ENCODE measurements at regions not wholly inside any gene's neighbourhood (a gene's known extent, or its start where the extent isn't known, plus 50 kb on each side); places are given as distances from the start of the nearest gene placed in this dataset.
"Not testable (repeated sequence)": the region's sequence is repeated elsewhere in the genome, so short reads cannot be mapped to it uniquely, and the experiment has no call there.

DNA sequence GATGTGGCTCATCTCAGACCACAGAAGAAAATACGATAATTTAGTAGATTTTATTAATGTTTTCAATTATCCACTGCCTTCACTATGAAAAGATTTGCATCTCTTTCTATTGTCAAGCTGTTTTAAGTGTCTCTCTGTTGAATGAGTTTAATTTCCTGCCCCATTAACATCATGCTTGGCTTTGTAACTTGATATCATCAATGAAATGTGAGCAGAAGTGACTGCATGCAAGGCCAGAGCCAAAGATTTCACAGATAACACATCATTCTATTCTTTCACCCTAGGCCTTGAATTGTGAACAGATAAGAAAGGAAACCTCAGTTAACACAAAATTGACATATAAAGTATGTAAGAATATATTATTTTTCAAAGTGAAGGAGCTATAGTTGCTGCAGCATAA, 986.4 kb upstream of the CDH18 start:
- TF ChIP-seq, protein P1, sequence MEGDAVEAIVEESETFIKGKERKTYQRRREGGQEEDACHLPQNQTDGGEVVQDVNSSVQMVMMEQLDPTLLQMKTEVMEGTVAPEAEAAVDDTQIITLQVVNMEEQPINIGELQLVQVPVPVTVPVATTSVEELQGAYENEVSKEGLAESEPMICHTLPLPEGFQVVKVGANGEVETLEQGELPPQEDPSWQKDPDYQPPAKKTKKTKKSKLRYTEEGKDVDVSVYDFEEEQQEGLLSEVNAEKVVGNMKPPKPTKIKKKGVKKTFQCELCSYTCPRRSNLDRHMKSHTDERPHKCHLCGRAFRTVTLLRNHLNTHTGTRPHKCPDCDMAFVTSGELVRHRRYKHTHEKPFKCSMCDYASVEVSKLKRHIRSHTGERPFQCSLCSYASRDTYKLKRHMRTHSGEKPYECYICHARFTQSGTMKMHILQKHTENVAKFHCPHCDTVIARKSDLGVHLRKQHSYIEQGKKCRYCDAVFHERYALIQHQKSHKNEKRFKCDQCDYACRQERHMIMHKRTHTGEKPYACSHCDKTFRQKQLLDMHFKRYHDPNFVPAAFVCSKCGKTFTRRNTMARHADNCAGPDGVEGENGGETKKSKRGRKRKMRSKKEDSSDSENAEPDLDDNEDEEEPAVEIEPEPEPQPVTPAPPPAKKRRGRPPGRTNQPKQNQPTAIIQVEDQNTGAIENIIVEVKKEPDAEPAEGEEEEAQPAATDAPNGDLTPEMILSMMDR (IDR thresholded peaks at IDR 0.05; ENCODE audit: insufficient read depth, low read length, poor library complexity, severe bottlenecking): no peak
- H3K36me3 ChIP-seq (ENCODE audit: control insufficient read depth, insufficient read depth, low read length): no peaks in the 10 kb centered on the region
- no peak for DNase-seq (ENCODE audit: low read depth)
- H3K27me3 ChIP-seq (ENCODE audit: control insufficient read depth, insufficient read depth, low read length): no peaks in the 10 kb centered on the region
- no peak overlapping the region for H3K4me3 ChIP-seq (ENCODE audit: low read depth, low read length)

DNA sequence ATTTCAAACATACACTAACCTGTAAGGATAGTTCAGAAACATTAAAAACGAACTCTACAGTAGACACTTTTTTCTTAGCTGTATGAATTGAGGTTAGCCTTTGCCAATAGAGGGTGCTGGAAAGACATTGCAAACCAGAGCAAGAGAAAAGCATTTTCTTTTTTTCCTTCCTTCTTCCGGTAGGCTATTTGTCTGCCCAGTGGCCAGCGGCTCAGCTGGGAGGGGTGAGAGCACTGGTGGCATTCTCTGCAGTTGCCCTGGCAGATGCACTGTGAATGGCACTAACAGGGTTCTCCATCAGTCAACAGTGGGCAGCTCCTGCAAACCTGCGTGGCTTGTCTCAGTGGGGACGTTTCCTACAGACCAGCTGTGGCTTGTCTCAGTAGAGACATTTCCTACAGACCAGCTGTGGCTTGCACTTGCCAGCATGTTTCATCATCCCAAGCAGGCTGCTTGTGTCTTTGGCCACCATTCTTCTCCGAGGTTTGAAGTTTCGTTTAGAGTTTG, 984.5 kb upstream of the CDH18 start:
- TF ChIP-seq, protein P1 (IDR thresholded peaks at IDR 0.05; ENCODE audit: insufficient read depth, low read length, poor library complexity, severe bottlenecking): peak; percentile 56

GRCh38 chr5:20959347-20959746, 971.3 kb upstream of the CDH18 start:
- H3K4me3 ChIP-seq (ENCODE audit: low read depth, low read length): no peak overlapping the region
- no peaks in the 10 kb centered on the region for H3K36me3 ChIP-seq (ENCODE audit: control insufficient read depth, insufficient read depth, low read length)
- H3K27me3 ChIP-seq (ENCODE audit: control insufficient read depth, insufficient read depth, low read length): no peaks in the 10 kb centered on the region
- TF ChIP-seq, protein P1 (IDR thresholded peaks at IDR 0.05; ENCODE audit: insufficient read depth, low read length, poor library complexity, severe bottlenecking): no peak
- no peak for DNase-seq (ENCODE audit: low read depth)

More for the DNA sequence above, 984.5 kb upstream of the CDH18 start:
- Histone ChIP-seq H3K27me3 (ENCODE audit: control insufficient read depth, insufficient read depth, low read length) (no peaks in the 10 kb centered on the region), H3K4me3 (ENCODE audit: low read depth, low read length) (peak overlapping the region; percentile 32), H3K36me3 (ENCODE audit: control insufficient read depth, insufficient read depth, low read length) (no peaks in the 10 kb centered on the region)
- DNase-seq (ENCODE audit: low read depth): peak; percentile 9

DNA sequence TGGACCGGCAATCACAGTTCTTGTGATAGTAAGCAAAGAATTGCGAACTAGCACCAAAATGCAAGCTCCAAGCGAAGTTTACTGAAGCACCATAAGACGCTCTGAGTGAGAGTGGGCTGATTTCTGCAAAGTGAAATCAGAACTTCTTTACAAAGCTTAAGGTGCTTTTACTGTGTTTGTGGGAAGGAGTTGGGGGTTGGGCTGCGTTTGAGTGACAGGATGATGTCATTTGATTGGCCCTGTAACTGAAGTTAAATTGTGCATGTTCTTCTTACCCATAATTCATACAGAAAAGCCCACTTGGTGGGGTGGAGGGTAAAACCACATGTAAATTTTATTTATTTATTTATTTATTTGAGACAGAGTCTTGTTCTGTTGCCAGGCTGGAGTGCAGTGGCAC, 970.6 kb upstream of the CDH18 start:
- Histone ChIP-seq H3K27me3 (ENCODE audit: control insufficient read depth, insufficient read depth, low read length) (no peaks in the 10 kb centered on the region), H3K4me3 (ENCODE audit: low read depth, low read length) (no peak overlapping the region), H3K36me3 (ENCODE audit: control insufficient read depth, insufficient read depth, low read length) (no peaks in the 10 kb centered on the region)
- no peak for DNase-seq (ENCODE audit: low read depth)
- TF ChIP-seq, protein P1 (IDR thresholded peaks at IDR 0.05; ENCODE audit: insufficient read depth, low read length, poor library complexity, severe bottlenecking): no peak

GRCh38 chr5:20956134-20956533, 968.1 kb upstream of the CDH18 start:
- TF ChIP-seq, protein P1 (IDR thresholded peaks at IDR 0.05; ENCODE audit: insufficient read depth, low read length, poor library complexity, severe bottlenecking): no peak
- H3K4me3 ChIP-seq (ENCODE audit: low read depth, low read length): no peak overlapping the region

DNA sequence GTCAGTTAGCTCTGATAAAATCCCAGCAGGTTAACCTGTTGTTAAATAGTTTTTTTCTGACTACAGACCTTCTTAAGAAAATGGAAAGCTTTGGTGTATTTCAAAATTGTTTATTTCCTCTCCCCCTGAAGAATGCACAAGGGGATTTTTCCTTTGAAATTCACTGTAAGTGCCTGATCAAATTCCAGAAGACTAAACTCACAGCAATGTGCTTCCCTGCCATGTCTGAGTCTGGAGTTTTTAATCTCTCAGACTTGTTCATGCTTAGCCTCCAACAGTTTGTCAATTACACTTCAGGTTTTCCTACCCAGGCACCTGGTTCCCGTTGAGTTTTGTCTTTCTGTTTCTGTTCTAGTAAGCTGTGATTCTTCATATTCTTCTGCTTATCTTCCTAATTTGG, 961.6 kb upstream of the CDH18 start:
- Histone ChIP-seq H3K36me3 (ENCODE audit: control insufficient read depth, insufficient read depth, low read length) (no peaks in the 10 kb centered on the region), H3K27me3 (ENCODE audit: control insufficient read depth, insufficient read depth, low read length) (no peaks in the 10 kb centered on the region), H3K4me3 (ENCODE audit: low read depth, low read length) (no peak overlapping the region)
- TF ChIP-seq, protein P1 (IDR thresholded peaks at IDR 0.05; ENCODE audit: insufficient read depth, low read length, poor library complexity, severe bottlenecking): no peak
- DNase-seq (ENCODE audit: low read depth): no peak

More at GRCh38 chr5:20956134-20956533, 968.1 kb upstream of the CDH18 start:
- H3K36me3 ChIP-seq (ENCODE audit: control insufficient read depth, insufficient read depth, low read length): no peaks in the 10 kb centered on the region
- no peaks in the 10 kb centered on the region for H3K27me3 ChIP-seq (ENCODE audit: control insufficient read depth, insufficient read depth, low read length)
- no peak for DNase-seq (ENCODE audit: low read depth)

- not testable (repeated sequence) for H3K27me3 ChIP-seq (ENCODE audit: control insufficient read depth, insufficient read depth, low read length); H3K36me3 ChIP-seq (ENCODE audit: control insufficient read depth, insufficient read depth, low read length); DNase-seq (ENCODE audit: low read depth); H3K4me3 ChIP-seq (ENCODE audit: low read depth, low read length)
Measured at GRCh38 chr5:20943183-20943971, 955.4 kb upstream of the CDH18 start.

DNA sequence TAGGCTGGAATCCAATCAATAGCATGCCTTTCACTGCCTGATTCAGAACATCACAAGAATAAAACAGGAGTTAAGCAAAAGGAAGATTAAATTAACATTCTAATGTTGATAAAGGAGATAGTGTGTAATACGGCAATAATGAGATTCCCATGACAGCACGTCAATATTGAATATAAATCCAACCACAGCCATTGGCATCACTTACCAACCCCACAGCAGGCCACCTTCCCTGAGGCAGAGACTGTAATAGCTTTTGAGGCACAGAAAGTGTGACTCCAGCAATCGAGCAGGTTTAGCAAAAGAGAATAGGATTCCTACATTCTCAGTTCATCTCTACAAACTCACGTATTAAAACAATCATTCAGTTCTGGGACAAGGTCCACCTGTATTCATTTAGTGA, 954.6 kb upstream of the CDH18 start:
- DNase-seq (ENCODE audit: low read depth); H3K36me3 ChIP-seq (ENCODE audit: control insufficient read depth, insufficient read depth, low read length); H3K4me3 ChIP-seq (ENCODE audit: low read depth, low read length); H3K27me3 ChIP-seq (ENCODE audit: control insufficient read depth, insufficient read depth, low read length): not testable (repeated sequence)
